ENCODE measurements at regions not wholly inside any gene's neighbourhood (a gene's known extent, or its start where the extent isn't known, plus 50 kb on each side); places are given as distances from the start of the nearest gene placed in this dataset.

DNA sequence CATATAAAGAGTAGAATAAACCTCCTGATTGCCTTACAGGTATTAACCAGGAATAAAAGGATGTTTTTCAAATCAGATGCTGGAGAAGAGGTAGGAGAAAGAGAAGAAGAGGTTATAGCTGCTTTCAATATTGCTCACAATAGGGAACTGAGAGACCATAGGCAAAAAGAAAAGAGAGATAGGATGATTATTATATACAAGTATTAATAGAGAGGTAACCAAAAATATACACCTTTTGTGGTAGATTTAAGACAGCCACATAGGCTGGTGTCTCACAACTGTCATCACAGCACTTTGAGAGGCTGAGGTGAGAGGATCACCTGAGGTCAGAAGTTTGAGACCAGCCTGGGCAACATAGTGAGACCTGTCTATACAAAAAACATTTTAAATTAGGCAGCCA, 119.7 kb downstream of the PSMG1 start:
- no peak for TF ChIP-seq ZNF335 (tag by site-specific recombination; conservative IDR thresholded peaks at IDR 0.05)
- TF ChIP-seq ZNF670 (tag by site-specific recombination; IDR thresholded peaks at IDR 0.05; ENCODE audit: low read depth) = no peak
- TF ChIP-seq, protein P1, sequence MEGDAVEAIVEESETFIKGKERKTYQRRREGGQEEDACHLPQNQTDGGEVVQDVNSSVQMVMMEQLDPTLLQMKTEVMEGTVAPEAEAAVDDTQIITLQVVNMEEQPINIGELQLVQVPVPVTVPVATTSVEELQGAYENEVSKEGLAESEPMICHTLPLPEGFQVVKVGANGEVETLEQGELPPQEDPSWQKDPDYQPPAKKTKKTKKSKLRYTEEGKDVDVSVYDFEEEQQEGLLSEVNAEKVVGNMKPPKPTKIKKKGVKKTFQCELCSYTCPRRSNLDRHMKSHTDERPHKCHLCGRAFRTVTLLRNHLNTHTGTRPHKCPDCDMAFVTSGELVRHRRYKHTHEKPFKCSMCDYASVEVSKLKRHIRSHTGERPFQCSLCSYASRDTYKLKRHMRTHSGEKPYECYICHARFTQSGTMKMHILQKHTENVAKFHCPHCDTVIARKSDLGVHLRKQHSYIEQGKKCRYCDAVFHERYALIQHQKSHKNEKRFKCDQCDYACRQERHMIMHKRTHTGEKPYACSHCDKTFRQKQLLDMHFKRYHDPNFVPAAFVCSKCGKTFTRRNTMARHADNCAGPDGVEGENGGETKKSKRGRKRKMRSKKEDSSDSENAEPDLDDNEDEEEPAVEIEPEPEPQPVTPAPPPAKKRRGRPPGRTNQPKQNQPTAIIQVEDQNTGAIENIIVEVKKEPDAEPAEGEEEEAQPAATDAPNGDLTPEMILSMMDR (tag by site-specific recombination; IDR thresholded peaks at IDR 0.05) = no peak
- TF ChIP-seq, protein P2, sequence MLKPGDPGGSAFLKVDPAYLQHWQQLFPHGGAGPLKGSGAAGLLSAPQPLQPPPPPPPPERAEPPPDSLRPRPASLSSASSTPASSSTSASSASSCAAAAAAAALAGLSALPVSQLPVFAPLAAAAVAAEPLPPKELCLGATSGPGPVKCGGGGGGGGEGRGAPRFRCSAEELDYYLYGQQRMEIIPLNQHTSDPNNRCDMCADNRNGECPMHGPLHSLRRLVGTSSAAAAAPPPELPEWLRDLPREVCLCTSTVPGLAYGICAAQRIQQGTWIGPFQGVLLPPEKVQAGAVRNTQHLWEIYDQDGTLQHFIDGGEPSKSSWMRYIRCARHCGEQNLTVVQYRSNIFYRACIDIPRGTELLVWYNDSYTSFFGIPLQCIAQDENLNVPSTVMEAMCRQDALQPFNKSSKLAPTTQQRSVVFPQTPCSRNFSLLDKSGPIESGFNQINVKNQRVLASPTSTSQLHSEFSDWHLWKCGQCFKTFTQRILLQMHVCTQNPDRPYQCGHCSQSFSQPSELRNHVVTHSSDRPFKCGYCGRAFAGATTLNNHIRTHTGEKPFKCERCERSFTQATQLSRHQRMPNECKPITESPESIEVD (tag by site-specific recombination; IDR thresholded peaks at IDR 0.05) = no peak
- TF ChIP-seq ZNF214 (tag by site-specific recombination; IDR thresholded peaks at IDR 0.05; ENCODE audit: borderline replicate concordance) = no peak
- TF ChIP-seq, protein P3, sequence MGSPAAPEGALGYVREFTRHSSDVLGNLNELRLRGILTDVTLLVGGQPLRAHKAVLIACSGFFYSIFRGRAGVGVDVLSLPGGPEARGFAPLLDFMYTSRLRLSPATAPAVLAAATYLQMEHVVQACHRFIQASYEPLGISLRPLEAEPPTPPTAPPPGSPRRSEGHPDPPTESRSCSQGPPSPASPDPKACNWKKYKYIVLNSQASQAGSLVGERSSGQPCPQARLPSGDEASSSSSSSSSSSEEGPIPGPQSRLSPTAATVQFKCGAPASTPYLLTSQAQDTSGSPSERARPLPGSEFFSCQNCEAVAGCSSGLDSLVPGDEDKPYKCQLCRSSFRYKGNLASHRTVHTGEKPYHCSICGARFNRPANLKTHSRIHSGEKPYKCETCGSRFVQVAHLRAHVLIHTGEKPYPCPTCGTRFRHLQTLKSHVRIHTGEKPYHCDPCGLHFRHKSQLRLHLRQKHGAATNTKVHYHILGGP (tag by site-specific recombination; IDR thresholded peaks at IDR 0.05) = no peak
- no peak for TF ChIP-seq MYNN (tag by site-specific recombination; IDR thresholded peaks at IDR 0.05; ENCODE audit: borderline replicate concordance)
- no peak for TF ChIP-seq ZNF677 (tag by site-specific recombination; IDR thresholded peaks at IDR 0.05)
- TF ChIP-seq ZNF843 (tag by site-specific recombination; IDR thresholded peaks at IDR 0.05) = no peak
- TF ChIP-seq ZNF274 (IDR thresholded peaks at IDR 0.05; ENCODE audit: low read length) = no peak
- no peak for TF ChIP-seq ZNF274 (tag by site-specific recombination; IDR thresholded peaks at IDR 0.05; ENCODE audit: borderline replicate concordance)
- TF ChIP-seq SETDB1 (IDR thresholded peaks at IDR 0.05; ENCODE audit: insufficient read length, low read length) = no peak
- TF ChIP-seq ZIC2 (tag by site-specific recombination; IDR thresholded peaks at IDR 0.05) = no peak
- TF ChIP-seq GLIS2 (tag by site-specific recombination; IDR thresholded peaks at IDR 0.05) = no peak
